H1 (cell line): ENCODE measurements at regions not wholly inside any gene's neighbourhood (a gene's known extent, or its start where the extent isn't known, plus 50 kb on each side); places are given as distances from the start of the nearest gene placed in this dataset.

Experiments
- CTCF ChIA-PET: fragments of 300-600 bp; sonication (Branson Sonifier 250); formaldehyde crosslinking; loops from one replicate; lab custom pipeline; 2021; ENCODE audit not compliant: partially characterized antibody; lab: Charles Lee
- POLR2A ChIA-PET: fragments of 300-600 bp; sonication (Branson Sonifier 250); formaldehyde crosslinking; loops from one replicate; lab custom pipeline; 2021; ENCODE audit warnings: inconsistent platforms; ENCODE audit not compliant: partially characterized antibody; lab: Charles Lee
- DNase-seq, 2 experiments: peaks; one replicate each; pipeline versions ENCODE4 v3.0.0 to v3.0.0-alpha.2; 2010 to 2022; ENCODE audit warnings: low spot score in 2 of 2, low read depth in 1 of 2, mixed read lengths in 1 of 2
- FAIRE-seq: peaks from 2 replicates; lab custom pipeline; 2011; peaks lifted over from hg19 to GRCh38; lab: Jason Lieb, UNC
- H2AFZ ChIP-seq: 2 replicates; pipeline ENCODE4 v1.8.1; 2012; ENCODE audit warnings: low read length, inconsistent platforms
- H2AK5ac ChIP-seq: 2 replicates; pipeline ENCODE4 v1.6.1; 2013; ENCODE audit warnings: low read depth, low read length
- H2BK120ac ChIP-seq: replicated peaks from 2 replicates; pipeline ENCODE3; 2013; ENCODE audit warnings: low read depth, low read length, inconsistent platforms
- H2BK12ac ChIP-seq: 2 replicates; pipeline ENCODE4 v1.6.1; 2013; ENCODE audit warnings: low read depth, low read length
- H2BK15ac ChIP-seq: 2 replicates; pipeline ENCODE4 v1.6.1; 2013; ENCODE audit warnings: low read length
- H2BK20ac ChIP-seq: 2 replicates; pipeline ENCODE4 v1.6.1; 2013; ENCODE audit warnings: low read length
- H2BK5ac ChIP-seq: 2 replicates; pipeline ENCODE4 v1.6.1; 2013; ENCODE audit warnings: low read depth, low read length
- H3K14ac ChIP-seq: 2 replicates; pipeline ENCODE4 v1.6.1; 2013; ENCODE audit warnings: inconsistent platforms; ENCODE audit not compliant: insufficient read length
- H3K18ac ChIP-seq: 2 replicates; pipeline ENCODE4 v1.6.1; 2013; ENCODE audit warnings: low read length; ENCODE audit errors: extremely low read depth
- H3K23ac ChIP-seq: 2 replicates; pipeline ENCODE4 v1.6.1; 2013; ENCODE audit warnings: inconsistent platforms; ENCODE audit not compliant: insufficient read length
- H3K23me2 ChIP-seq: 2 replicates; pipeline ENCODE4 v1.6.1; 2013; ENCODE audit warnings: low read depth, low read length
- H3K27ac ChIP-seq: 2 replicates; pipeline ENCODE4 v1.6.1; 2011; ENCODE audit warnings: low read depth, low read length, inconsistent platforms
- H3K27me3 ChIP-seq, 4 experiments: replicated peaks in 1 of 4; 1 replicate in 1 of 4; 2 replicates in 3 of 4; pipeline versions ENCODE4 v1.6.1 to v1.8.1; 2011 to 2013; ENCODE audit warnings: low read length in 3 of 4, mild to moderate bottlenecking in 3 of 4, inconsistent platforms in 2 of 4, mixed read lengths in 2 of 4, moderate library complexity in 1 of 4; ENCODE audit not compliant: control insufficient read depth in 3 of 4, insufficient read depth in 3 of 4; ENCODE audit errors: extremely low read depth in 1 of 4
- H3K36me3 ChIP-seq, 4 experiments: 2 replicates each; pipeline versions ENCODE4 v1.6.1 to v1.8.1; 2011 to 2013; ENCODE audit warnings: mild to moderate bottlenecking in 4 of 4, low read length in 3 of 4, moderate library complexity in 2 of 4, control low read depth in 1 of 4, inconsistent platforms in 1 of 4; ENCODE audit not compliant: insufficient read depth in 4 of 4, control insufficient read depth in 2 of 4
- H3K4ac ChIP-seq: replicated peaks from 2 replicates; pipeline ENCODE3; 2013; ENCODE audit warnings: low read length, low read depth, mixed read lengths, inconsistent platforms; ENCODE audit not compliant: insufficient read length
- H3K4me1 ChIP-seq, 4 experiments: replicated peaks in 1 of 4; 1 replicate in 1 of 4; 2 replicates in 3 of 4; pipeline versions ENCODE4 v1.6.1 to v1.8.1; 2011 to 2013; ENCODE audit warnings: low read length in 3 of 4, inconsistent platforms in 2 of 4, mixed read lengths in 1 of 4; ENCODE audit not compliant: insufficient read depth in 4 of 4, control insufficient read depth in 3 of 4
- H3K4me2 ChIP-seq, 2 experiments: 2 replicates each; pipeline versions ENCODE4 v1.6.1 to v1.8.1; 2011 to 2013; ENCODE audit warnings: low read depth in 2 of 2, low read length in 2 of 2, control low read depth in 1 of 2, inconsistent platforms in 1 of 2, mild to moderate bottlenecking in 1 of 2; ENCODE audit not compliant: insufficient read depth in 1 of 2
- H3K4me3 ChIP-seq, 4 experiments: fragments of 200-600, 300-600 bp in 1 of 4; sonication (generic), shearing (Covaris generic), sonication (Bioruptor Twin) in 1 of 4; 2 replicates each; pipeline versions ENCODE4 v1.5.1 to v1.8.1; 2011 to 2016; ENCODE audit warnings: low read length in 4 of 4, low read depth in 3 of 4, control low read depth in 2 of 4, inconsistent platforms in 2 of 4, mild to moderate bottlenecking in 2 of 4, mixed read lengths in 1 of 4, moderate library complexity in 1 of 4; ENCODE audit not compliant: insufficient read depth in 2 of 4; ENCODE audit errors: extremely low read depth in 1 of 4
- H3K56ac ChIP-seq: replicated peaks from 2 replicates; pipeline ENCODE3; 2013; ENCODE audit warnings: low read depth, mild to moderate bottlenecking, mixed read lengths, low read length, inconsistent platforms; ENCODE audit not compliant: insufficient read length
- H3K79me1 ChIP-seq: 2 replicates; pipeline ENCODE4 v1.6.1; 2013; ENCODE audit warnings: low read depth, low read length, control low read depth
- H3K79me2 ChIP-seq, 2 experiments: 2 replicates each; pipeline versions ENCODE4 v1.6.1 to v1.8.1; 2012 to 2013; ENCODE audit warnings: low read length in 2 of 2, mild to moderate bottlenecking in 2 of 2, inconsistent platforms in 1 of 2; ENCODE audit not compliant: insufficient read depth in 2 of 2, control insufficient read depth in 1 of 2
- H3K9ac ChIP-seq, 4 experiments: replicated peaks in 1 of 4; 1 replicate in 1 of 4; 2 replicates in 3 of 4; pipeline versions ENCODE4 v1.6.1 to v1.8.1; 2011 to 2013; ENCODE audit warnings: low read depth in 3 of 4, low read length in 3 of 4, control low read depth in 2 of 4, mild to moderate bottlenecking in 2 of 4, moderate library complexity in 2 of 4, inconsistent platforms in 1 of 4; ENCODE audit errors: extremely low read depth in 1 of 4
- H3K9me3 ChIP-seq, 2 experiments: 2 replicates each; pipeline versions ENCODE4 v1.6.1 to v1.8.1; 2012 to 2013; ENCODE audit warnings: mild to moderate bottlenecking in 2 of 2, moderate library complexity in 2 of 2, control low read depth in 1 of 2, inconsistent platforms in 1 of 2, low read depth in 1 of 2, low read length in 1 of 2, mixed read lengths in 1 of 2; ENCODE audit not compliant: insufficient read depth in 2 of 2
- H4K20me1 ChIP-seq, 2 experiments: replicated peaks in 1 of 2; 2 replicates each; pipeline versions ENCODE3 to v1.8.1; 2011 to 2013; ENCODE audit warnings: inconsistent platforms in 2 of 2, low read length in 2 of 2, mild to moderate bottlenecking in 1 of 2; ENCODE audit not compliant: insufficient read depth in 2 of 2, control insufficient read depth in 1 of 2
- H4K5ac ChIP-seq: 2 replicates; pipeline ENCODE4 v1.6.1; 2013; ENCODE audit warnings: low read length, low read depth, mixed read lengths, inconsistent platforms; ENCODE audit not compliant: insufficient read length
- H4K8ac ChIP-seq: 2 replicates; pipeline ENCODE4 v1.8.0; 2013; ENCODE audit warnings: mild to moderate bottlenecking, moderate library complexity, low read length, inconsistent platforms; ENCODE audit not compliant: insufficient read depth; ENCODE audit errors: extremely low read depth
- H4K91ac ChIP-seq: replicated peaks from 2 replicates; pipeline ENCODE3; 2013; ENCODE audit warnings: low read length, mixed read lengths, inconsistent platforms; ENCODE audit not compliant: insufficient read length
- JUND ChIP-seq: IDR thresholded peaks from 2 replicates; pipeline ENCODE4 v1.6.1; 2011; ENCODE audit warnings: mild to moderate bottlenecking, improper control_type of control experiment, low read length
- PHF8 ChIP-seq: fragments of 200-600 bp; sonication (generic); conservative IDR thresholded peaks from 2 replicates; pipeline ENCODE4 v1.7.1; 2012; ENCODE audit warnings: low read depth, mild to moderate bottlenecking, inconsistent platforms, low read length, moderate library complexity
- RAD21 ChIP-seq, 2 experiments: IDR thresholded peaks in 1 of 2; conservative IDR thresholded peaks in 1 of 2; 2 replicates each; pipeline ENCODE4 v1.6.1; 2011; ENCODE audit warnings: low read depth in 2 of 2, low read length in 2 of 2, improper control_type of control experiment in 1 of 2, inconsistent platforms in 1 of 2, mild to moderate bottlenecking in 1 of 2, moderate library complexity in 1 of 2
- RBBP5 ChIP-seq: IDR thresholded peaks from 2 replicates; pipeline ENCODE4 v1.7.1; 2012; ENCODE audit warnings: low read depth, mild to moderate bottlenecking, inconsistent platforms, low read length, moderate library complexity, borderline replicate concordance
- SIN3A ChIP-seq, 2 experiments: IDR thresholded peaks in 1 of 2; conservative IDR thresholded peaks in 1 of 2; 2 replicates each; pipeline ENCODE4 v1.6.1; 2011 to 2012; ENCODE audit warnings: low read length in 2 of 2, improper control_type of control experiment in 1 of 2, low read depth in 1 of 2, mild to moderate bottlenecking in 1 of 2
- TBP ChIP-seq: IDR thresholded peaks from 2 replicates; pipeline ENCODE4 v1.6.1; 2011; ENCODE audit warnings: low read depth, low read length, improper control_type of control experiment
- TEAD4 ChIP-seq: IDR thresholded peaks from 2 replicates; pipeline ENCODE4 v1.6.1; 2012; ENCODE audit warnings: low read depth, low read length, inconsistent platforms, mixed read lengths
- WGBS, 2 experiments: shearing (Covaris generic) in 1 of 2; methylation state at CpG; one replicate each; pipeline versions ENCODE4 v1.1.6 to v1.1.7; 2013 to 2015; ENCODE audit warnings: low lambda C conversion rate in 2 of 2, mixed read lengths in 2 of 2, inconsistent platforms in 1 of 2, low coverage in 1 of 2, missing lambda C conversion rate in 1 of 2; ENCODE audit not compliant: insufficient replicate concordance in 2 of 2, insufficient coverage in 1 of 2, insufficient read length in 1 of 2; ENCODE audit errors: extremely low coverage in 1 of 2, missing lambda C conversion rate in 1 of 2; 5-methylcytosine and 5-hydroxymethylcytosine counted together
- TF ChIP-seq, protein P1 (sequence below), 3 experiments: IDR thresholded peaks; 1 replicate in 2 of 3; 2 replicates in 1 of 3; pipeline versions ENCODE4 v1.5.1 to v1.6.1; 2011; ENCODE audit warnings: low read length in 3 of 3, mild to moderate bottlenecking in 3 of 3, inconsistent platforms in 2 of 3, low read depth in 1 of 3, moderate library complexity in 1 of 3; ENCODE audit not compliant: insufficient read depth in 1 of 3; ENCODE audit errors: control extremely low read depth in 1 of 3

GRCh38 chr18:78611869-78612268 lies 367.7 kb upstream of the SALL3 start:
- WGBS, 2 experiments: 95% methylated on average over 14 of the region's 14 CpGs; no CpG with 5 or more reads in 1 of the 2 experiments
- no peak overlapping the region for H4K91ac ChIP-seq
- no peak overlapping the region for H4K5ac ChIP-seq
- no peak overlapping the region for H2BK15ac ChIP-seq
- no peak overlapping the region for H3K27ac ChIP-seq
- H2BK12ac ChIP-seq: no peak overlapping the region
- H3K23ac ChIP-seq: no peak overlapping the region
- no peak overlapping the region for H3K18ac ChIP-seq
- no peak overlapping the region for H3K4me3 ChIP-seq
- no peak overlapping the region for H3K9ac ChIP-seq
- H3K27me3 ChIP-seq: no peaks in the 10 kb centered on the region
- H3K36me3 ChIP-seq: no peaks in the 10 kb centered on the region
- H3K4me2 ChIP-seq: no peak overlapping the region
- POLR2A ChIA-PET: no interaction called here
- no peak overlapping the region for H2BK20ac ChIP-seq
- H3K4ac ChIP-seq: no peak overlapping the region
- H2AFZ ChIP-seq: no peak overlapping the region
- no peaks in the 10 kb centered on the region for H3K79me1 ChIP-seq
- H3K9me3 ChIP-seq: peaks cover 0 to 7% of the 10 kb centered on the region in 2 experiments; a peak in 1 of 4 replicates
- no peaks in the 10 kb centered on the region for H4K20me1 ChIP-seq
- H2BK5ac ChIP-seq: no peak overlapping the region
- H2BK120ac ChIP-seq: no peak overlapping the region
- CTCF ChIA-PET: no interaction called here
- DNase-seq: no peak
- peaks cover under 1% of the 10 kb centered on the region; the same call in 1 of the 2 replicates for H3K23me2 ChIP-seq
- H3K4me1 ChIP-seq: no peaks in the 10 kb centered on the region
- FAIRE-seq: no peak
- TF ChIP-seq RAD21 (IDR thresholded peaks at IDR 0.05 in 1 of 2, conservative IDR thresholded peaks at IDR 0.05 in 1 of 2; ENCODE audit: low read depth in 2 of 2, low read length in 2 of 2) (no peak), SIN3A (conservative IDR thresholded peaks at IDR 0.05 in 1 of 2, IDR thresholded peaks at IDR 0.05 in 1 of 2; ENCODE audit: low read depth in 1 of 2, low read length in 2 of 2) (no peak), RBBP5 (no peak), PHF8 (no peak), TBP (no peak), JUND (no peak), TEAD4 (no peak)
- TF ChIP-seq, protein P1, sequence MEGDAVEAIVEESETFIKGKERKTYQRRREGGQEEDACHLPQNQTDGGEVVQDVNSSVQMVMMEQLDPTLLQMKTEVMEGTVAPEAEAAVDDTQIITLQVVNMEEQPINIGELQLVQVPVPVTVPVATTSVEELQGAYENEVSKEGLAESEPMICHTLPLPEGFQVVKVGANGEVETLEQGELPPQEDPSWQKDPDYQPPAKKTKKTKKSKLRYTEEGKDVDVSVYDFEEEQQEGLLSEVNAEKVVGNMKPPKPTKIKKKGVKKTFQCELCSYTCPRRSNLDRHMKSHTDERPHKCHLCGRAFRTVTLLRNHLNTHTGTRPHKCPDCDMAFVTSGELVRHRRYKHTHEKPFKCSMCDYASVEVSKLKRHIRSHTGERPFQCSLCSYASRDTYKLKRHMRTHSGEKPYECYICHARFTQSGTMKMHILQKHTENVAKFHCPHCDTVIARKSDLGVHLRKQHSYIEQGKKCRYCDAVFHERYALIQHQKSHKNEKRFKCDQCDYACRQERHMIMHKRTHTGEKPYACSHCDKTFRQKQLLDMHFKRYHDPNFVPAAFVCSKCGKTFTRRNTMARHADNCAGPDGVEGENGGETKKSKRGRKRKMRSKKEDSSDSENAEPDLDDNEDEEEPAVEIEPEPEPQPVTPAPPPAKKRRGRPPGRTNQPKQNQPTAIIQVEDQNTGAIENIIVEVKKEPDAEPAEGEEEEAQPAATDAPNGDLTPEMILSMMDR (IDR thresholded peaks at IDR 0.05; ENCODE audit: control extremely low read depth in 1 of 3, insufficient read depth in 1 of 3, low read depth in 1 of 3, low read length in 3 of 3): no peak
- H3K14ac ChIP-seq: no peak overlapping the region
- no peaks in the 10 kb centered on the region for H3K79me2 ChIP-seq
- no peak overlapping the region for H3K56ac ChIP-seq
- no peak overlapping the region for H4K8ac ChIP-seq
- H2AK5ac ChIP-seq: no peak overlapping the region
